Mesenchymal stem cell (in vitro differentiated cells and primary cell): ENCODE measurements at regions not wholly inside any gene's neighbourhood (a gene's known extent, or its start where the extent isn't known, plus 50 kb on each side); places are given as distances from the start of the nearest gene placed in this dataset.

ENCODE experiments used
- DNase-seq: peaks from one replicate; pipeline ENCODE4 v3.0.0-alpha.2; 2013
- H2AFZ ChIP-seq: one replicate; pipeline ENCODE4 v1.6.1; 2013; ENCODE audit warnings: low read depth, mild to moderate bottlenecking, control low read depth, inconsistent platforms, low read length, moderate library complexity
- H2AK5ac ChIP-seq: 2 replicates; pipeline ENCODE4 v1.6.1; 2013; ENCODE audit warnings: low read length, moderate library complexity, mild to moderate bottlenecking, inconsistent platforms; ENCODE audit not compliant: severe bottlenecking
- H2BK120ac ChIP-seq: one replicate; pipeline ENCODE4 v1.6.1; 2013; ENCODE audit warnings: low read depth, mild to moderate bottlenecking, inconsistent platforms, low read length, moderate library complexity
- H2BK12ac ChIP-seq, 2 experiments: one replicate each; pipeline ENCODE4 v1.6.1; 2013; ENCODE audit warnings: inconsistent platforms in 2 of 2, low read length in 2 of 2, mild to moderate bottlenecking in 2 of 2, moderate library complexity in 2 of 2, control low read depth in 1 of 2
- H2BK15ac ChIP-seq: one replicate; pipeline ENCODE4 v1.6.1; 2013; ENCODE audit warnings: mild to moderate bottlenecking, low read depth, inconsistent platforms; ENCODE audit not compliant: poor library complexity, severe bottlenecking
- H2BK5ac ChIP-seq: 2 replicates; pipeline ENCODE4 v1.6.1; 2013; ENCODE audit warnings: low read depth, mild to moderate bottlenecking, low read length, control low read depth, inconsistent platforms; ENCODE audit not compliant: poor library complexity, severe bottlenecking
- H3K14ac ChIP-seq, 2 experiments: one replicate each; pipeline ENCODE4 v1.6.1; 2013; ENCODE audit warnings: inconsistent platforms in 2 of 2, low read length in 2 of 2, control low read depth in 1 of 2, mild to moderate bottlenecking in 1 of 2, moderate library complexity in 1 of 2
- H3K18ac ChIP-seq, 2 experiments: one replicate each; pipeline ENCODE4 v1.6.1; 2013; ENCODE audit warnings: inconsistent platforms in 2 of 2, low read length in 2 of 2, control low read depth in 1 of 2, low read depth in 1 of 2, mild to moderate bottlenecking in 1 of 2
- H3K23ac ChIP-seq, 2 experiments: one replicate each; pipeline ENCODE4 v1.6.1; 2013; ENCODE audit warnings: inconsistent platforms in 2 of 2, low read length in 2 of 2, mild to moderate bottlenecking in 2 of 2, moderate library complexity in 2 of 2, control low read depth in 1 of 2
- H3K27ac ChIP-seq: 2 replicates; pipeline ENCODE4 v1.5.1; 2013; ENCODE audit warnings: mild to moderate bottlenecking, moderate library complexity, low read length, control low read depth, inconsistent platforms; ENCODE audit not compliant: poor library complexity, severe bottlenecking
- H3K27me3 ChIP-seq, 2 experiments: 2 replicates each; pipeline versions ENCODE4 v1.6.1 to v1.7.0; 2013; ENCODE audit warnings: low read length in 2 of 2, mild to moderate bottlenecking in 2 of 2, moderate library complexity in 2 of 2, control low read depth in 1 of 2, inconsistent platforms in 1 of 2; ENCODE audit not compliant: control insufficient read depth in 1 of 2, insufficient read depth in 1 of 2
- H3K36me3 ChIP-seq, 2 experiments: 2 replicates each; pipeline versions ENCODE4 v1.6.1 to v1.7.0; 2013; ENCODE audit warnings: low read length in 2 of 2, control low read depth in 1 of 2, inconsistent platforms in 1 of 2, low read depth in 1 of 2, mild to moderate bottlenecking in 1 of 2; ENCODE audit not compliant: insufficient read depth in 2 of 2, control insufficient read depth in 1 of 2
- H3K4ac ChIP-seq, 2 experiments: one replicate each; pipeline ENCODE4 v1.6.1; 2013; ENCODE audit warnings: inconsistent platforms in 2 of 2, low read length in 2 of 2, mild to moderate bottlenecking in 2 of 2, moderate library complexity in 2 of 2, control low read depth in 1 of 2, low read depth in 1 of 2
- H3K4me1 ChIP-seq: 2 replicates; pipeline ENCODE4 v1.6.1; 2013; ENCODE audit warnings: low read depth, low read length, control low read depth; ENCODE audit not compliant: control insufficient read depth, insufficient read depth
- H3K4me2 ChIP-seq: 2 replicates; pipeline ENCODE4 v1.6.1; 2013; ENCODE audit warnings: low read length, mild to moderate bottlenecking, inconsistent platforms; ENCODE audit not compliant: poor library complexity, severe bottlenecking
- H3K4me3 ChIP-seq, 2 experiments: 2 replicates each; pipeline versions ENCODE4 v1.5.1 to v1.7.0; 2013; ENCODE audit warnings: low read length in 2 of 2, mild to moderate bottlenecking in 2 of 2, control low read depth in 1 of 2, low read depth in 1 of 2; ENCODE audit not compliant: insufficient read depth in 1 of 2
- H3K79me1 ChIP-seq: replicated peaks from 2 replicates; pipeline ENCODE4 v1.6.1; 2013; ENCODE audit warnings: mild to moderate bottlenecking, control low read depth, low read length, inconsistent platforms; ENCODE audit not compliant: poor library complexity, severe bottlenecking
- H3K9ac ChIP-seq: 2 replicates; pipeline ENCODE4 v1.7.0; 2013; ENCODE audit warnings: mild to moderate bottlenecking, low read length, moderate library complexity
- H3K9me3 ChIP-seq: 2 replicates; pipeline ENCODE4 v1.7.0; 2013; ENCODE audit warnings: mild to moderate bottlenecking, low read length; ENCODE audit not compliant: control insufficient read depth
- H4K8ac ChIP-seq: one replicate; pipeline ENCODE4 v1.6.1; 2013; ENCODE audit warnings: inconsistent platforms, mild to moderate bottlenecking, low read length, moderate library complexity
- H4K91ac ChIP-seq: one replicate; pipeline ENCODE4 v1.6.1; 2013; ENCODE audit warnings: mild to moderate bottlenecking, low read length, inconsistent platforms
- WGBS: methylation state at CpG from one replicate; pipeline ENCODE4 v1.1.7; 2013; ENCODE audit warnings: mixed read lengths; 5-methylcytosine and 5-hydroxymethylcytosine counted together

DNA sequence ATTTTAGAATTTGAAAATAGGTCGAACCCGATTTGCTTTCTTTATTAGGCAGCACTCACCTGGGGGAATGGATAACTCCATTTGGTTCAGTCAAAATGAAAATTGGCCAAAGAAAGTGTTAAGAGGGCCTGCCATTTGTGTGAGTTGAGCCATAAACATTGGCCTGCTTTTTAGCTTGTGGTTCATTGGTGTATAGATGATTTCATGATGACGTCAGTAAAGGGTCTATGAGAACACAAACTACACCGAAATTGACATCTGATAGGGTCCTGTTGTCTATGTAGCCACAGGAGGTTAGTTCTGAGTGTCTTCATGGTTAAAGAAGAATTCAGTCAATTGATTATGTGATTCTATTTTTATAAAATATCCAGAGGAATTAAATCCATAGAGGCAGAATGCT lies 1001.5 kb upstream of the EEF2KMT start:
- no peaks in the 10 kb centered on the region for H3K79me1 ChIP-seq
- H2AFZ ChIP-seq: no peak overlapping the region
- H3K4me3 ChIP-seq: no peak overlapping the region
- no peak overlapping the region for H3K4me2 ChIP-seq
- H3K36me3 ChIP-seq: no peaks in the 10 kb centered on the region
- H3K14ac ChIP-seq: no peak overlapping the region
- H3K18ac ChIP-seq: no peak overlapping the region
- H3K9ac ChIP-seq: no peak overlapping the region
- H3K27me3 ChIP-seq: no peaks in the 10 kb centered on the region
- no peak overlapping the region for H3K4ac ChIP-seq
- H3K9me3 ChIP-seq: peaks cover 5% of the 10 kb centered on the region
- no peaks in the 10 kb centered on the region for H3K4me1 ChIP-seq
- no peak overlapping the region for H3K23ac ChIP-seq
- H2BK12ac ChIP-seq: no peak overlapping the region
- H4K91ac ChIP-seq: no peak overlapping the region
- DNase-seq: no peak
- H3K27ac ChIP-seq: no peak overlapping the region
- H2BK120ac ChIP-seq: no peak overlapping the region
- WGBS: 78% methylated on average over 4 of the region's 4 CpGs
- H2AK5ac ChIP-seq: no peak overlapping the region
- no peak overlapping the region for H2BK15ac ChIP-seq
- H2BK5ac ChIP-seq: no peak overlapping the region
- H4K8ac ChIP-seq: no peak overlapping the region

DNA sequence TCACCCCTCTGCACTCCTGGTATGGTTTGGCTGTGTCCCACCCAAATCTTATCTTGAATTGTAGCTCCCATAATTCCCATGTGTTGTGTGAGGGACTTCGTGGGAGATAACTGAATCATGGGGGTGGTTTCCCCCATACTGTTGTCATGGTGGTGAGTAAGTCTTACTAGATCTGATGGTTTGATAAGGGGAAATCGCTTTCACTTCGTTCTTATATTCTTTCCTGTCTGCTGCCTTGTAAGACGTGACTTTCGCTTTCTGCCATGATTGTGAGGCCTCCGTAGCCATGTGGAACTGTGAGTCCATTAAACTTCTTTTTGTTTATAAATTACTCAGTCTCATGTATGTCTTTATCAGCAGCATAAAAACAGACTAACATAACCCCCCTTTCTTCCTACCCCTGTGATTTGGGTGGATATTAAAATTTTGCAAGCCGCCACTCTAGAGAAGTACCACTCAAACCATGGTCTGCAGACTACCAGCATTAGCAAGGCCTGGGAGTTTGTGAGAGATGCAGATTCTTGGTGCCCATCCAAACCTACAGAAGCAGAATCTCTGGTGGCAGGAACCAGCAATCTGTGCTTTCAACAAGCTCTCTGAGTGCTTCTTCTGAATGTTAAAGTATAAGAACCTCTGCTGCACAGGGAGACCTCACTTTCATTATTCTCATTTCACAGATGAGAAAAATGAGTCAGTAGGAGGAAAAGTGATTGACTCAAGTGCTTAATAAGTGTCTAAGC lies 999.5 kb upstream of the EEF2KMT start:
- DNase-seq: no peak
- Histone ChIP-seq H2BK15ac (no peak overlapping the region), H3K4ac (no peak overlapping the region), H2AK5ac (no peak overlapping the region), H3K9ac (no peak overlapping the region), H3K23ac (no peak overlapping the region), H2BK120ac (no peak overlapping the region), H3K9me3 (peaks cover 5% of the 10 kb centered on the region), H3K36me3 (no peaks in the 10 kb centered on the region), H4K8ac (no peak overlapping the region), H2AFZ (no peak overlapping the region), H4K91ac (no peak overlapping the region), H3K4me1 (no peaks in the 10 kb centered on the region), H2BK12ac (no peak overlapping the region), H3K14ac (no peak overlapping the region), H3K4me2 (no peak overlapping the region), H3K18ac (no peak overlapping the region), H3K4me3 (no peak overlapping the region), H2BK5ac (no peak overlapping the region), H3K79me1 (no peaks in the 10 kb centered on the region), H3K27ac (no peak overlapping the region), H3K27me3 (no peaks in the 10 kb centered on the region)
- 65% methylated on average over 4 of the region's 7 CpGs for WGBS

DNA sequence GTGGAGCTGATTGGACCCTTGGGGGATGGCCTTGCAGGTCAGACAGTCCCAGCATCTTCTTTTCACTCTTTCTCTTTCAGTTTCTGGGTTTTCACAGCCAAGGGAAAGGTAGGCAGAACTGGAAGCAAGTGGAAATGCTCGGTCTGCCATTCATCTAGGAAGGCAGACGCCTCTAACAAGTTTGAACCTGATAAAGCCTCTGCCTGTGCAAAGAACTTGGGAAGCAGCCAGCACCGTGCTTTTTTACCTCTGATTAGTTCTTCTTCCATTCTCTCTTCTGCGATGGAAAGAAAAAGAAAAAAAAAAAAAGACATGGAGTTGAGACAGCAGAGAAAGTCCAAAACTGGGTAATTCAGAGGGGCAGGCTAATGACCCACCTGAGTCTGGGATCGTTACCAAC lies 997.8 kb upstream of the EEF2KMT start:
- no peak overlapping the region for H2AFZ ChIP-seq
- H2BK15ac ChIP-seq: no peak overlapping the region
- H3K9ac ChIP-seq: no peak overlapping the region
- no peak overlapping the region for H3K23ac ChIP-seq
- no peaks in the 10 kb centered on the region for H3K4me1 ChIP-seq
- no peaks in the 10 kb centered on the region for H3K36me3 ChIP-seq
- H4K91ac ChIP-seq: no peak overlapping the region
- no peak overlapping the region for H2BK12ac ChIP-seq
- H2BK120ac ChIP-seq: no peak overlapping the region
- H3K79me1 ChIP-seq: no peaks in the 10 kb centered on the region
- H4K8ac ChIP-seq: no peak overlapping the region
- no peak overlapping the region for H3K27ac ChIP-seq
- peaks cover 8% of the 10 kb centered on the region for H3K9me3 ChIP-seq
- no peak overlapping the region for H3K4ac ChIP-seq
- no peak overlapping the region for H3K4me3 ChIP-seq
- DNase-seq: no peak
- no peak overlapping the region for H3K4me2 ChIP-seq
- no peak overlapping the region for H2BK5ac ChIP-seq
- H3K27me3 ChIP-seq: no peaks in the 10 kb centered on the region
- no peak overlapping the region for H3K14ac ChIP-seq
- no peak overlapping the region for H2AK5ac ChIP-seq
- 58% methylated on average over 4 of the region's 5 CpGs for WGBS
- H3K18ac ChIP-seq: no peak overlapping the region

DNA sequence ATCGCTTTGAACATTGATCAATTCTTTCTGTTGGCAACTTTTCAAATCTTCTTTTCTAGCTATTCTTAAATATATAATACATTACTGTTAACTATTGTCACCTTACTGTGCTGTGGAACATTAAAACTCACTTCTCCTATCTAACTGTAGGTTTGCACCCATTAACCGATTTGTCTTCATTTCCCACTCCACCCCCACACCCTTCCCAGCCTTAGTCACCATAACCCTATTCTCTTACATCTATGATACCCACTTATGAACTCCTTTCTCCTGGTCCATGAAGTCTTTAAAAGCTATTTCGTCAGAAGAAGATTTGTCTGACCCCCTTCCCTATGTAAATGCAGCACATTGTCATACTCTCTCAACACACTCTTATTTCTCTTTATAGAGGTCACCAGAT lies 993.4 kb upstream of the EEF2KMT start:
- H3K4ac ChIP-seq: no peak overlapping the region
- no peak overlapping the region for H4K91ac ChIP-seq
- H3K14ac ChIP-seq: no peak overlapping the region
- H3K18ac ChIP-seq: no peak overlapping the region
- H2BK15ac ChIP-seq: no peak overlapping the region
- no peak overlapping the region for H3K27ac ChIP-seq
- H2BK12ac ChIP-seq: no peak overlapping the region
- H3K9ac ChIP-seq: no peak overlapping the region
- H3K4me1 ChIP-seq: no peaks in the 10 kb centered on the region
- peaks cover 3% of the 10 kb centered on the region for H3K9me3 ChIP-seq
- DNase-seq: no peak
- WGBS: 66% methylated on average over 2 of the region's 3 CpGs
- no peak overlapping the region for H3K4me2 ChIP-seq
- H2AK5ac ChIP-seq: no peak overlapping the region
- no peaks in the 10 kb centered on the region for H3K79me1 ChIP-seq
- no peaks in the 10 kb centered on the region for H3K36me3 ChIP-seq
- H4K8ac ChIP-seq: no peak overlapping the region
- no peak overlapping the region for H2BK5ac ChIP-seq
- H3K27me3 ChIP-seq: no peaks in the 10 kb centered on the region
- no peak overlapping the region for H3K4me3 ChIP-seq
- H2BK120ac ChIP-seq: no peak overlapping the region
- H2AFZ ChIP-seq: no peak overlapping the region
- no peak overlapping the region for H3K23ac ChIP-seq
